Stimulated activated CD8-positive, alpha-beta memory T cell treated with anti-CD3 and anti-CD28 coated beads, Interleukin-2, amount 100 ng/mL, for 48 hours (primary cell): ENCODE measurements at regions not wholly inside any gene's neighbourhood (a gene's known extent, or its start where the extent isn't known, plus 50 kb on each side); places are given as distances from the start of the nearest gene placed in this dataset.

Source experiments
- DNase-seq, 2 donors: peaks; one replicate each; pipeline ENCODE4 v3.0.0-alpha.2; 2020; ENCODE audit warnings: low read depth in 2 of 2

GRCh38 chr11:44493383-44493782 is 72.1 kb upstream of the CD82 start:
- no peak for DNase-seq

- DNase-seq, result no peak
These were observed 71.5 kb upstream of the CD82 start for GRCh38 chr11:44493930-44494329.

GRCh38 chr11:44494785-44495184 is 70.7 kb upstream of the CD82 start:
- no peak for DNase-seq

GRCh38 chr11:44496391-44496790 is 69.1 kb upstream of the CD82 start:
- no peak for DNase-seq

GRCh38 chr11:44498089-44498871 is 67.2 kb upstream of the CD82 start:
- DNase-seq, result no peak

GRCh38 chr11:44502506-44502905 is 63.0 kb upstream of the CD82 start:
- DNase-seq, result no peak

GRCh38 chr11:44505581-44506054 is 59.8 kb upstream of the CD82 start:
- DNase-seq, result no peak

GRCh38 chr11:44506375-44507016 is 59.0 kb upstream of the CD82 start:
- DNase-seq, result no peak

GRCh38 chr11:44507491-44507890 is 58.0 kb upstream of the CD82 start:
- DNase-seq, result no peak

GRCh38 chr11:44507896-44508445 is 57.5 kb upstream of the CD82 start:
- no peak for DNase-seq

GRCh38 chr11:44509296-44509695 is 56.2 kb upstream of the CD82 start:
- DNase-seq, result no peak

GRCh38 chr11:44510372-44510771 is 55.1 kb upstream of the CD82 start:
- no peak for DNase-seq

- no peak for DNase-seq
These were observed 52.6 kb upstream of the CD82 start for GRCh38 chr11:44512818-44513217.

- no peak for DNase-seq
These were observed 50.4 kb upstream of the CD82 start for GRCh38 chr11:44515048-44515447.
